NB4 (cell line): ENCODE measurements at regions not wholly inside any gene's neighbourhood (a gene's known extent, or its start where the extent isn't known, plus 50 kb on each side); places are given as distances from the start of the nearest gene placed in this dataset.

Experiments used
- MAX ChIP-seq: IDR thresholded peaks from 2 replicates; pipeline ENCODE4 v1.6.1; 2011; ENCODE audit warnings: low read depth, low read length
- POLR2A ChIP-seq: IDR thresholded peaks from 2 replicates; pipeline ENCODE4 v1.6.1; 2011; ENCODE audit warnings: mild to moderate bottlenecking; ENCODE audit not compliant: insufficient read length; ENCODE audit errors: extremely low read depth
- TF ChIP-seq, protein P1 (sequence below): IDR thresholded peaks from one replicate; pipeline ENCODE4 v1.5.1; 2012; ENCODE audit warnings: low read depth, low read length

GRCh38 chr6:22433745-22434144 is 135.6 kb upstream of the HDGFL1 start:
- TF ChIP-seq, protein P1, sequence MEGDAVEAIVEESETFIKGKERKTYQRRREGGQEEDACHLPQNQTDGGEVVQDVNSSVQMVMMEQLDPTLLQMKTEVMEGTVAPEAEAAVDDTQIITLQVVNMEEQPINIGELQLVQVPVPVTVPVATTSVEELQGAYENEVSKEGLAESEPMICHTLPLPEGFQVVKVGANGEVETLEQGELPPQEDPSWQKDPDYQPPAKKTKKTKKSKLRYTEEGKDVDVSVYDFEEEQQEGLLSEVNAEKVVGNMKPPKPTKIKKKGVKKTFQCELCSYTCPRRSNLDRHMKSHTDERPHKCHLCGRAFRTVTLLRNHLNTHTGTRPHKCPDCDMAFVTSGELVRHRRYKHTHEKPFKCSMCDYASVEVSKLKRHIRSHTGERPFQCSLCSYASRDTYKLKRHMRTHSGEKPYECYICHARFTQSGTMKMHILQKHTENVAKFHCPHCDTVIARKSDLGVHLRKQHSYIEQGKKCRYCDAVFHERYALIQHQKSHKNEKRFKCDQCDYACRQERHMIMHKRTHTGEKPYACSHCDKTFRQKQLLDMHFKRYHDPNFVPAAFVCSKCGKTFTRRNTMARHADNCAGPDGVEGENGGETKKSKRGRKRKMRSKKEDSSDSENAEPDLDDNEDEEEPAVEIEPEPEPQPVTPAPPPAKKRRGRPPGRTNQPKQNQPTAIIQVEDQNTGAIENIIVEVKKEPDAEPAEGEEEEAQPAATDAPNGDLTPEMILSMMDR: no peak
- TF ChIP-seq POLR2A (no peak), MAX (no peak)
